A549 (cell line): ENCODE measurements at regions not wholly inside any gene's neighbourhood (a gene's known extent, or its start where the extent isn't known, plus 50 kb on each side); places are given as distances from the start of the nearest gene placed in this dataset.

Experiments used
- BHLHE40 ChIP-seq: IDR thresholded peaks from 2 replicates; pipeline ENCODE4 v1.6.1; 2012; ENCODE audit warnings: low read depth, low read length, inconsistent platforms
- CHD2 ChIP-seq: fragments of 150-350 bp; IDR thresholded peaks from 2 replicates; pipeline ENCODE4 v1.6.1; 2014; ENCODE audit warnings: low read length; ENCODE audit not compliant: partially characterized antibody
- HOXA7 ChIP-seq: fragments of 250-450 bp; sonication (Bioruptor Pico); IDR thresholded peaks from 2 replicates; pipeline ENCODE4 v1.5.0; 2020; ENCODE audit warnings: mild to moderate bottlenecking, moderate library complexity
- NFE2L2 ChIP-seq: fragments of 150-350 bp; conservative IDR thresholded peaks from 2 replicates; pipeline ENCODE4 v1.6.1; 2014; ENCODE audit warnings: low read length
- POLR2A ChIP-seq: IDR thresholded peaks from 2 replicates; pipeline ENCODE4 v1.6.1; 2012; ENCODE audit warnings: mild to moderate bottlenecking, low read length
- SMC3 ChIP-seq: fragments of >200 bp; sonication (Bioruptor Twin); formaldehyde crosslinking; IDR thresholded peaks from 3 replicates; pipeline ENCODE4 v1.6.1; 2018; ENCODE audit warnings: inconsistent platforms
- SREBF2 ChIP-seq: fragments of 450-650 bp; IDR thresholded peaks from 2 replicates; pipeline ENCODE4 v1.6.1; 2014; ENCODE audit warnings: mild to moderate bottlenecking, moderate library complexity
- TF ChIP-seq, protein P1 (sequence below): fragments of 200-600 bp; sonication (generic); IDR thresholded peaks from 2 replicates; pipeline ENCODE4 v1.6.1; 2016; ENCODE audit warnings: antibody characterized with exemption, mild to moderate bottlenecking, moderate library complexity
- TF ChIP-seq, protein P2 (sequence below): fragments of >200 bp; sonication (Bioruptor Twin); formaldehyde crosslinking; IDR thresholded peaks from 3 replicates; pipeline ENCODE4 v1.5.1; 2016
- TF ChIP-seq, protein P3 (sequence below): IDR thresholded peaks from 2 replicates; pipeline ENCODE4 v1.6.1; 2012; ENCODE audit warnings: low read depth, borderline replicate concordance

DNA sequence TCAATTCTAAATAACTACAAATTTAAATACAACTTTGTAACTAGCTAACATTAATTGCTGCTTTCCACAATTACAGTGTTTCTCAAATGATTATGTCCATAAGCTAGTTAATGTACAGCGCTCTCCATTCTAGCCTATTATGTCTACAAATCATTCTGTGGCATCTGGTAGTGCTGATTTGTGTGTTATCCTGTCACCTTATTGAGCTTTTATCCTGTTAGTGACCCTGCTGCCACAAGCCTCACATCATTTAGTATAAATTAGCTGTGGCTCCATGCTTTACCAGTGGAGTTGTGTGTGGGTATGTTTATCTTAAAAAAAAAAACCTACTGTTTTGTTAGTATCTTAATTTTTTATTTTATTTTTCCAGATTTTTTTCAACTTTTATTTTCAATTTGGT is 112.6 kb upstream of the PJA2 start:
- TF ChIP-seq, protein P1, sequence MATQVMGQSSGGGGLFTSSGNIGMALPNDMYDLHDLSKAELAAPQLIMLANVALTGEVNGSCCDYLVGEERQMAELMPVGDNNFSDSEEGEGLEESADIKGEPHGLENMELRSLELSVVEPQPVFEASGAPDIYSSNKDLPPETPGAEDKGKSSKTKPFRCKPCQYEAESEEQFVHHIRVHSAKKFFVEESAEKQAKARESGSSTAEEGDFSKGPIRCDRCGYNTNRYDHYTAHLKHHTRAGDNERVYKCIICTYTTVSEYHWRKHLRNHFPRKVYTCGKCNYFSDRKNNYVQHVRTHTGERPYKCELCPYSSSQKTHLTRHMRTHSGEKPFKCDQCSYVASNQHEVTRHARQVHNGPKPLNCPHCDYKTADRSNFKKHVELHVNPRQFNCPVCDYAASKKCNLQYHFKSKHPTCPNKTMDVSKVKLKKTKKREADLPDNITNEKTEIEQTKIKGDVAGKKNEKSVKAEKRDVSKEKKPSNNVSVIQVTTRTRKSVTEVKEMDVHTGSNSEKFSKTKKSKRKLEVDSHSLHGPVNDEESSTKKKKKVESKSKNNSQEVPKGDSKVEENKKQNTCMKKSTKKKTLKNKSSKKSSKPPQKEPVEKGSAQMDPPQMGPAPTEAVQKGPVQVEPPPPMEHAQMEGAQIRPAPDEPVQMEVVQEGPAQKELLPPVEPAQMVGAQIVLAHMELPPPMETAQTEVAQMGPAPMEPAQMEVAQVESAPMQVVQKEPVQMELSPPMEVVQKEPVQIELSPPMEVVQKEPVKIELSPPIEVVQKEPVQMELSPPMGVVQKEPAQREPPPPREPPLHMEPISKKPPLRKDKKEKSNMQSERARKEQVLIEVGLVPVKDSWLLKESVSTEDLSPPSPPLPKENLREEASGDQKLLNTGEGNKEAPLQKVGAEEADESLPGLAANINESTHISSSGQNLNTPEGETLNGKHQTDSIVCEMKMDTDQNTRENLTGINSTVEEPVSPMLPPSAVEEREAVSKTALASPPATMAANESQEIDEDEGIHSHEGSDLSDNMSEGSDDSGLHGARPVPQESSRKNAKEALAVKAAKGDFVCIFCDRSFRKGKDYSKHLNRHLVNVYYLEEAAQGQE, result no peak
- TF ChIP-seq POLR2A, result no peak
- TF ChIP-seq HOXA7 (CRISPR knock-in tag), result no peak
- TF ChIP-seq, protein P2, sequence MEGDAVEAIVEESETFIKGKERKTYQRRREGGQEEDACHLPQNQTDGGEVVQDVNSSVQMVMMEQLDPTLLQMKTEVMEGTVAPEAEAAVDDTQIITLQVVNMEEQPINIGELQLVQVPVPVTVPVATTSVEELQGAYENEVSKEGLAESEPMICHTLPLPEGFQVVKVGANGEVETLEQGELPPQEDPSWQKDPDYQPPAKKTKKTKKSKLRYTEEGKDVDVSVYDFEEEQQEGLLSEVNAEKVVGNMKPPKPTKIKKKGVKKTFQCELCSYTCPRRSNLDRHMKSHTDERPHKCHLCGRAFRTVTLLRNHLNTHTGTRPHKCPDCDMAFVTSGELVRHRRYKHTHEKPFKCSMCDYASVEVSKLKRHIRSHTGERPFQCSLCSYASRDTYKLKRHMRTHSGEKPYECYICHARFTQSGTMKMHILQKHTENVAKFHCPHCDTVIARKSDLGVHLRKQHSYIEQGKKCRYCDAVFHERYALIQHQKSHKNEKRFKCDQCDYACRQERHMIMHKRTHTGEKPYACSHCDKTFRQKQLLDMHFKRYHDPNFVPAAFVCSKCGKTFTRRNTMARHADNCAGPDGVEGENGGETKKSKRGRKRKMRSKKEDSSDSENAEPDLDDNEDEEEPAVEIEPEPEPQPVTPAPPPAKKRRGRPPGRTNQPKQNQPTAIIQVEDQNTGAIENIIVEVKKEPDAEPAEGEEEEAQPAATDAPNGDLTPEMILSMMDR, result no peak
- TF ChIP-seq CHD2, result no peak
- TF ChIP-seq, protein P3, sequence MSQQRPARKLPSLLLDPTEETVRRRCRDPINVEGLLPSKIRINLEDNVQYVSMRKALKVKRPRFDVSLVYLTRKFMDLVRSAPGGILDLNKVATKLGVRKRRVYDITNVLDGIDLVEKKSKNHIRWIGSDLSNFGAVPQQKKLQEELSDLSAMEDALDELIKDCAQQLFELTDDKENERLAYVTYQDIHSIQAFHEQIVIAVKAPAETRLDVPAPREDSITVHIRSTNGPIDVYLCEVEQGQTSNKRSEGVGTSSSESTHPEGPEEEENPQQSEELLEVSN, result no peak
- no peak for TF ChIP-seq SMC3
- no peak for TF ChIP-seq NFE2L2
- TF ChIP-seq SREBF2, result no peak
- TF ChIP-seq BHLHE40, result no peak
